Activated CD4-positive, alpha-beta memory T cell treated with anti-CD3 and anti-CD28 coated beads, Interleukin-2, amount 10 ng/mL, durations not matched to agents 7 days and 5 days (primary cell): ENCODE measurements at regions not wholly inside any gene's neighbourhood (a gene's known extent, or its start where the extent isn't known, plus 50 kb on each side); places are given as distances from the start of the nearest gene placed in this dataset.

ENCODE experiments used
- CTCF ChIA-PET: fragments of 350-600 bp; sonication (Branson Sonifier 250); formaldehyde crosslinking; loops from one replicate; lab custom pipeline; 2021; ENCODE audit warnings: antibody characterized with exemption, inconsistent platforms; lab: Charles Lee
- POLR2A ChIA-PET: fragments of 350-600 bp; sonication (Branson Sonifier 250); formaldehyde crosslinking; loops from one replicate; lab custom pipeline; 2021; ENCODE audit warnings: antibody characterized with exemption; lab: Charles Lee
- DNase-seq: peaks from one replicate; pipeline ENCODE4 v3.0.0-alpha.2; 2020
- H3K27ac Mint-ChIP-seq: one replicate; pipeline ENCODE4 v1.8.0; 2021; ENCODE audit warnings: mild to moderate bottlenecking, mixed read lengths
- H3K27me3 Mint-ChIP-seq: one replicate; pipeline ENCODE4 v1.8.0; 2021; ENCODE audit warnings: mixed read lengths
- H3K36me3 Mint-ChIP-seq: one replicate; pipeline ENCODE4 v1.8.0; 2021; ENCODE audit warnings: low read depth, mixed read lengths
- H3K4me1 Mint-ChIP-seq: one replicate; pipeline ENCODE4 v1.8.0; 2021; ENCODE audit warnings: mixed read lengths
- H3K4me3 Mint-ChIP-seq: one replicate; pipeline ENCODE4 v1.8.0; 2021; ENCODE audit warnings: mild to moderate bottlenecking, mixed read lengths
- H3K9me3 Mint-ChIP-seq: one replicate; pipeline ENCODE4 v1.8.0; 2021; ENCODE audit warnings: mixed read lengths

DNA sequence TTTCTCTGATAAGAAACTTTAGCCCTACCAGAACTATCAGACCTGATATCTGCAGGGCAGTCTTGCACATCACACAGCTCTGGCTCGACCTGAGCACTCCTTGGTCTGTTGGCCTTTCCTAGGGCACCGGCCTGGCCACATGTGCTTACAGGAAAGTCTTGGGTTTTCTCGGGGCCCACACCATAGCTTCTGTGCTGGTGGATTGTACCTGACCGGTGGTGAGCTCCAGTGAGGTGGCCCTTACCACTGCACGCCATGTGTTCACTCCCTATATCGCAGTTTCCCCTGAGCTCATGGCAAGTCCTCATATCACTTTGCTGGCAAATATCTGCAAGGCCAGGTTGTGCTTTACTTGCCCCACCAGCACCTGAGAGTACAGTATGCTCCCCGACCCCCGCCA lies 2637.4 kb downstream of the ARAP2 start:
- no peaks in the 10 kb centered on the region for H3K27me3 Mint-ChIP-seq
- ChIA-PET CTCF (no interaction called here), POLR2A (no interaction called here)
- H3K27ac Mint-ChIP-seq, result no peak overlapping the region
- no peak overlapping the region for H3K4me3 Mint-ChIP-seq
- no peaks in the 10 kb centered on the region for H3K36me3 Mint-ChIP-seq
- H3K9me3 Mint-ChIP-seq, result peaks cover 30% of the 10 kb centered on the region
- no peak for DNase-seq
- H3K4me1 Mint-ChIP-seq, result no peaks in the 10 kb centered on the region

DNA sequence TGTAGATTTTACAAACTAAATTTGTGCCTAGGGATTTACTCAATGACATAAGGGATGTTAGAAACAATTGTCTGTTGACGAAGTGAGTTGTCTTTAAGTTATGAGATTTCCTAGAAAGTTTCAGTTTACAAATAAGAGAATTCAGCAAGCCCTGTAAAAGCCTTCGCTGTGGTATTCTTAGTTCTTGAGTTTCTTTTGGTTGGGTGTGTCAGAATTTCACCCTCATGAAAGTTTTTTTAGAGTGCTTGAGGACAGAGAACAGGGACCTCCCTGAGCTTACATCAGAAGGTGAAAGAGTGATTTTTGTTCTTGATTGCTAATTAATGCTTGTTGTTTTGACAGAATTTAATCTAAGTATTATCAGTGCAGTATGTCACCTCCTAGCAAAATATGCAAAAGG lies 2628.2 kb downstream of the ARAP2 start:
- POLR2A ChIA-PET, result no interaction called here
- no peaks in the 10 kb centered on the region for H3K4me1 Mint-ChIP-seq
- no peak for DNase-seq
- H3K36me3 Mint-ChIP-seq, result no peaks in the 10 kb centered on the region
- CTCF ChIA-PET, result no interaction called here
- H3K27ac Mint-ChIP-seq, result no peak overlapping the region
- peaks cover 4% of the 10 kb centered on the region for H3K9me3 Mint-ChIP-seq
- H3K4me3 Mint-ChIP-seq, result no peak overlapping the region
- H3K27me3 Mint-ChIP-seq, result no peaks in the 10 kb centered on the region

DNA sequence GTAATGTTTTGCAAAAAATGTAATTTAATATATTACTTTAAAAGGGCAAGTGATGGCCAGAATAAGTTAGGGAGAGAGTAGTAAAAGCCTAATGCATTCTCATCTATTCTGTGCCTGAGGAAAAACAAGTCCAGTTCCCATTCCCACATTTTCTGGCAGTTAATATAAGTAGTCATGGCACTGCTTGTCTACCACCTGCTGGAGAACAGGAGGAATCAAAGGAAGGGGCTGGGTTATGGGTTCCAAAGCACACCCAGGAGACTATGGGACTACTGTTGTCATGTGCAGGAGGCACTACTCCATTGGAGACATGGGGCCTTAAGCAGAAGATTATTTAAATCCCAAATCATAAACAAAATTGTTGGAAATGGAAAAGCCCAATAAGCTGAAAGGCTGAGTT lies 2618.6 kb downstream of the ARAP2 start:
- Mint-ChIP-seq H3K27ac (no peak overlapping the region), H3K36me3 (no peaks in the 10 kb centered on the region), H3K27me3 (no peaks in the 10 kb centered on the region), H3K4me1 (no peaks in the 10 kb centered on the region), H3K4me3 (no peak overlapping the region), H3K9me3 (peaks cover 3% of the 10 kb centered on the region)
- no peak for DNase-seq
- POLR2A ChIA-PET, result no interaction called here
- CTCF ChIA-PET, result no interaction called here

DNA sequence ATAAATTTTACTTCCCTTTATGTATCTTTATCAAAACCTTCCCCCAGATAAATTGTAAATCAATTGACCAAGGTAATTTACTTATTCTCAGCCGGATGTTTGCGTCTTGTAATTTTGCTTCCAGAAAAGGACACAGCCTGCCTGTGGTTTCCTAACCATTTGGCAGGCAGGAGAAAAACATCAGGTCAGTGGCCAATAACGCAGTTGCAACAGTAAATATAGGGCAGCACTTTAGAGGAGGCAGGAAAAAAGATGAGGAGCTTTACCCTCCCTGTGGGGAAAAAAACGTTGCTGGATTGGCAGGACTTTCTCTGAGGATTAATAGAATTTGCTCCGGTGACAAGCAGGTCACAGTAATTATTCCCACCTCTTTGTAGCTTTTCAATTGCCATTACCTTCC lies 2618.1 kb downstream of the ARAP2 start:
- no peaks in the 10 kb centered on the region for H3K27me3 Mint-ChIP-seq
- peaks cover 2% of the 10 kb centered on the region for H3K9me3 Mint-ChIP-seq
- no peak overlapping the region for H3K4me3 Mint-ChIP-seq
- no peaks in the 10 kb centered on the region for H3K36me3 Mint-ChIP-seq
- POLR2A ChIA-PET, result no interaction called here
- no peak overlapping the region for H3K27ac Mint-ChIP-seq
- no peaks in the 10 kb centered on the region for H3K4me1 Mint-ChIP-seq
- CTCF ChIA-PET, result no interaction called here
- DNase-seq, result no peak

DNA sequence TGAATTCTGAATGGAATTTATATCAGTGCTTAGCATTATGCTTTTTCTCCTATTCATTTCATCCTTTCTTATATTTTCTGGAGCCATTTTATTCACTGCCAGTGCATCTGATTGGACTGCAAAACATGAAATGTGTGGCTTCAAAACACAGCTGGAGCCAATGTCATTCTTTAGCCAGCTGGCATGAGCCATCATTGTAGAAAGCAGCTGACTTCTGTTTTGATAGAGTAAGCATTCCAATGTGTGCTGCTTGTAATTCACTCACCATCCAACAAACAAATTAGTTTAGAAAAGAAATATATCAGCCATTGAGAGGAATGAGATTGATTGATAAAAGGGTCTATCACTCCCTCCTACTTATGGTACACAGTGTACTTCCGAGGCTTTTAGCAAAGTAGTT lies 2616.0 kb downstream of the ARAP2 start:
- ChIA-PET CTCF (no interaction called here), POLR2A (no interaction called here)
- no peak overlapping the region for H3K27ac Mint-ChIP-seq
- no peak for DNase-seq
- H3K36me3 Mint-ChIP-seq, result no peaks in the 10 kb centered on the region
- no peaks in the 10 kb centered on the region for H3K27me3 Mint-ChIP-seq
- H3K9me3 Mint-ChIP-seq, result peaks cover 2% of the 10 kb centered on the region
- H3K4me1 Mint-ChIP-seq, result no peaks in the 10 kb centered on the region
- H3K4me3 Mint-ChIP-seq, result no peak overlapping the region

DNA sequence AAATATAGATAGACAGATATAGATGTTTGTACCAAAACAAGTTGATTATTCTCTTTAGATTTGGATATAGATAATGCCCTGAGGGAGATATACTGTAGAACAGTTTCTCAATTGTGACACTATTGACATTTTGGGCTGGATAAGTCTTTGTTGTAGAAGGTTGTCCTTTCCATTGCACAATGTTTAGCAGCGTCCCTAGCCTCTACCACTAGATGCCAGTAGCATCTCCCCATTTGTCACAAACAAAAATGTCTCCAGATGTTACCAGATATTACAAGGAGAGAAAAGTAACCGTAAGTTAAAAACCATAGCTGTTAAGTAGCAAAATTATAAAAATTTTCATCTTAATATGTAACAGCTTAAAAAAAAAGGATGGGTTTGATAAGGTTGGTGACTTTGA lies 2595.3 kb downstream of the ARAP2 start:
- H3K27me3 Mint-ChIP-seq, result no peaks in the 10 kb centered on the region
- H3K36me3 Mint-ChIP-seq, result no peaks in the 10 kb centered on the region
- DNase-seq, result no peak
- peaks cover 9% of the 10 kb centered on the region for H3K9me3 Mint-ChIP-seq
- ChIA-PET CTCF (no interaction called here), POLR2A (no interaction called here)
- no peak overlapping the region for H3K4me3 Mint-ChIP-seq
- H3K27ac Mint-ChIP-seq, result no peak overlapping the region
- no peaks in the 10 kb centered on the region for H3K4me1 Mint-ChIP-seq

DNA sequence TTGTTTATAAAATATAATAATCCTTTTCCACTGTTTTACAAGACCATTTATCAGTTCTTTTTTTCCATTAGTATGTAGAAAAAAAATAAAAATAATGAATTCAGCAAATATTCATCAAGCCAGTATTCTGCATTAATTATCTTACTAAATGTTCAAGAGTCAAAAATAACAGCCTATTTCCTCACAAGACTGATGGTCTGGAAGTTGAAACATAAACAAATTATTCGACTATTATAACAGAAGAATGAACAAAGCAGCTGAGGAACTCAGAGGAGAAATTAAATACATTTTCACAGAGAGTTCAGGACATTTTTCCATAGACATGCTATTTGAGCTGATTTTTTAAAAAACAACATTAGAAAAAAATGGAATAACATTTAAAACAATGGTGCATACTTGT lies 2594.8 kb downstream of the ARAP2 start:
- DNase-seq, result no peak
- no peak overlapping the region for H3K4me3 Mint-ChIP-seq
- H3K4me1 Mint-ChIP-seq, result no peaks in the 10 kb centered on the region
- ChIA-PET POLR2A (no interaction called here), CTCF (interaction anchor here (0.8 kb wide), 1 partner anchor 43 kb away, joined by 3 read pairs; no protein-coding TSS in a partner anchor)
- no peaks in the 10 kb centered on the region for H3K27me3 Mint-ChIP-seq
- H3K9me3 Mint-ChIP-seq, result peaks cover 9% of the 10 kb centered on the region
- no peak overlapping the region for H3K27ac Mint-ChIP-seq
- H3K36me3 Mint-ChIP-seq, result no peaks in the 10 kb centered on the region

DNA sequence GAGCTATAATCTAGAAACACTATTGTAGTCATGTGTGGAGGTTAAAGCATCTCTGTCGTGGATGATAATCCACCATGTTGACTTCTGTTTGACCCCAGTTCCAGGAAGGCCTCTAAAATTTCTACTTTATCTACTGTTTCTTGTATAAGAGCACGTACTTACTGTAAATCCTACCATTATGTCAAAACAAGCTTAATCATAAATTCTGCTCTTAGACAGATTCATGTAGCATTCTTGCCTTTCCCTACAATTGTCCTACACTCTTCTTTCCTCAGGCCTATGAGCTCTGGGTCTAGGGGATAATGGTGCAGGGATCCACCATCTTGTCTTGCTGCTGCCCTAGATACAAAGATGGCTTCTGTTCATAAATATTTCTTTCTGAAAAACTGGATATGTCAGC lies 2594.3 kb downstream of the ARAP2 start:
- Mint-ChIP-seq H3K27me3 (no peaks in the 10 kb centered on the region), H3K27ac (no peak overlapping the region), H3K9me3 (peaks cover 9% of the 10 kb centered on the region), H3K4me1 (no peaks in the 10 kb centered on the region), H3K4me3 (no peak overlapping the region), H3K36me3 (no peaks in the 10 kb centered on the region)
- DNase-seq, result no peak
- POLR2A ChIA-PET, result no interaction called here
- CTCF ChIA-PET, result interaction anchor here (0.8 kb wide), 1 partner anchor 42 kb away, joined by 3 read pairs; no protein-coding TSS in a partner anchor

DNA sequence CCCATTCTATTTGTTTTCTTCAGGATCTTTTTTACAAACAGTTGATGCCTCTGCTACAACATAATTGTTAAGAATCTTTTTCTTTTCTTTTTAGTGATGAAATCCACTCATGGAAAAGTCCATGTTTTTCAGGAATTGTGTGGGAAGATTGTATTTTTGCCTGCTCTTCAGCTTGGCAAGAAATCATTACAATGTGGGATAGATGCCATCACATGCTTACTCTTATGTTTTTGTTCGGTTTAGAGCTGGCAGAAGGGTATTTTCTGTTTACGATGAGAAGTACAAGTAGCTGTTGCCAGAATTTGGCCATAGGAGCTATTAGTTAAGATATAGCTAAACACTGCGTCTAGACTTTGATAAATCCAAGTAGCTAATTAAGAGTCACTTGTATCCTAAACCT lies 2585.3 kb downstream of the ARAP2 start:
- ChIA-PET POLR2A (no interaction called here), CTCF (no interaction called here)

DNA sequence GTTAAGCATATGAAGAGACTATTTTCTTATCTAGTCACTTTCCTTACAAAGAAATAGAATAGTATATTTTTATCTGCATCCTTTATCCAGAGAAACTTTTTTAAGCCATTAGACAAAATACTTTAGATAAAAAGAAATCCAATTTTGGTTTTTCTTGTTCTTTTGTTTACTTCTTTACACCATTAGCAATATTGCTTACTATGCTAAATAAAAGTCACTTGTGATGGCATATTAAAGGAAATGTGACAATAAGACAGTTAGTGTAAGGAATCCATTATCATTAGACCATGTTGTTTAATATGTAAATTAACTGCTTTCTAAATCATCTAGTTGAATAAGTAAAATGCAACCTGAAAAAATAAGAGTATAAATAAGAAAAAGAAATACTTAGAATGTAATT lies 2582.7 kb downstream of the ARAP2 start:
- Mint-ChIP-seq H3K9me3 (peaks cover 26% of the 10 kb centered on the region), H3K4me3 (no peak overlapping the region), H3K36me3 (no peaks in the 10 kb centered on the region), H3K27ac (no peak overlapping the region), H3K4me1 (no peaks in the 10 kb centered on the region), H3K27me3 (no peaks in the 10 kb centered on the region)
- ChIA-PET CTCF (no interaction called here), POLR2A (no interaction called here)
- no peak for DNase-seq

More for the DNA sequence above, 2585.3 kb downstream of the ARAP2 start:
- H3K9me3 Mint-ChIP-seq, result peaks cover 19% of the 10 kb centered on the region
- H3K27me3 Mint-ChIP-seq, result no peaks in the 10 kb centered on the region
- no peaks in the 10 kb centered on the region for H3K4me1 Mint-ChIP-seq
- H3K4me3 Mint-ChIP-seq, result no peak overlapping the region
- no peak overlapping the region for H3K27ac Mint-ChIP-seq
- DNase-seq, result no peak
- no peaks in the 10 kb centered on the region for H3K36me3 Mint-ChIP-seq

DNA sequence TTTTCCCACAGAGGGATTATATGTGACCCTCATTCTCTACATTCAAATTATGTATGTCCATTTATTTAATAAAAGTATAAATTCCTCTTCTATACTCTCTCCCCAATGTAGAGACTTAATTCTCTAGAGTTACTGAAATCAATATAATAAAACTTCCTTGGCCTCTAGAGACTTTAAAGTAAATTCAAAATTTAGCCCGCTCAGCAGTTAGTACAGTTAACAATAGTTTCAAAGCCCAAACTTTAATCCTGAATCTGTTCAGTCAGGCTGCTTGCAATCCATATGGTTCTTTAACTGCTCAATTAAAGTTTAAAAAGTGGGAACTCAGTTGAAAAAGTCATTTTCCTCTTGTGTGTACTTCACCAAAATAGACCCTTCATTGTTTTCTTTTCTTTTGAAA lies 2558.4 kb downstream of the ARAP2 start:
- ChIA-PET POLR2A (no interaction called here), CTCF (no interaction called here)
- no peaks in the 10 kb centered on the region for H3K27me3 Mint-ChIP-seq
- no peak overlapping the region for H3K27ac Mint-ChIP-seq
- H3K4me3 Mint-ChIP-seq, result no peak overlapping the region
- no peaks in the 10 kb centered on the region for H3K36me3 Mint-ChIP-seq
- H3K9me3 Mint-ChIP-seq, result peaks cover 5% of the 10 kb centered on the region
- DNase-seq, result no peak
- H3K4me1 Mint-ChIP-seq, result no peaks in the 10 kb centered on the region

DNA sequence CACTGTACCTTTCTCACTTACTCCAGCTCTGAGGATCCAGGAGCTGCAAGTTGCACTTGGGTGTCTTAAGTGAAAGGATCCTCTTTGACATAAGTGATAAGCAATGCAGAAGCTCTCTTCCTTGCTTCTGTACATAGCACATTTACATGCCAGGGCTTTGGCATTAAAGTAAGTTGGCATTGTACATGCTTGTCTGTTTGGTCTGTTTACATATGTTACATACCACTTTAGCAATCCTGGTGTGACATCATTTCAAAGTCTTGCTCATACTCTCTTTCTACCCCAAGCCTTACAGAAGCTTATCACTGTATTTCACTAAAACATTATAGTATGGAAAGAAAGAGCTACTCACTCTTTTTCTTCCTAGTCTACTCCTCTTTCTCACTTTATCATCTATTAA lies 2548.3 kb downstream of the ARAP2 start:
- DNase-seq, result no peak
- Mint-ChIP-seq H3K36me3 (no peaks in the 10 kb centered on the region), H3K4me3 (no peak overlapping the region), H3K9me3 (peaks cover 6% of the 10 kb centered on the region), H3K27me3 (no peaks in the 10 kb centered on the region), H3K27ac (no peak overlapping the region), H3K4me1 (no peaks in the 10 kb centered on the region)
- CTCF ChIA-PET, result no interaction called here
- POLR2A ChIA-PET, result no interaction called here

DNA sequence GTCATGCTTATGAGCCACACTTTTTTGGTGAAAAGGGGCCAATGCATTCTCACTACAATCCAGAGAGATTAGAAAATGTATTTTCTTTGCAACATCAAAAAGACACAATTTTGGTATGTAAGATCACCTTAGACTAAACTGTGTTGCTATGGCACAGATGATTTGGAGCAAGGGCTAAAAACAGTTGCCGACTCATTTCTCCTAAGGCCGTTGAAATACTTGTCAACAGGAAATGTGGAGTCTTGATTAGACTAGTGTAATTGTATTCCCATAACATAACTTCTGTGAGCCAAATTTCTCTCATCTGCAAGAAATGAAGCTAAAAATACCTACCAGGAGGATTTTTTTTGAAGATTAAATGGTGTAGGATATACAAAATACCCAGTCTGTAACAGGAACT lies 2547.7 kb downstream of the ARAP2 start:
- no peak overlapping the region for H3K4me3 Mint-ChIP-seq
- CTCF ChIA-PET, result no interaction called here
- H3K9me3 Mint-ChIP-seq, result peaks cover 6% of the 10 kb centered on the region
- no peaks in the 10 kb centered on the region for H3K4me1 Mint-ChIP-seq
- H3K27me3 Mint-ChIP-seq, result no peaks in the 10 kb centered on the region
- no peaks in the 10 kb centered on the region for H3K36me3 Mint-ChIP-seq
- POLR2A ChIA-PET, result no interaction called here
- no peak overlapping the region for H3K27ac Mint-ChIP-seq
- no peak for DNase-seq

DNA sequence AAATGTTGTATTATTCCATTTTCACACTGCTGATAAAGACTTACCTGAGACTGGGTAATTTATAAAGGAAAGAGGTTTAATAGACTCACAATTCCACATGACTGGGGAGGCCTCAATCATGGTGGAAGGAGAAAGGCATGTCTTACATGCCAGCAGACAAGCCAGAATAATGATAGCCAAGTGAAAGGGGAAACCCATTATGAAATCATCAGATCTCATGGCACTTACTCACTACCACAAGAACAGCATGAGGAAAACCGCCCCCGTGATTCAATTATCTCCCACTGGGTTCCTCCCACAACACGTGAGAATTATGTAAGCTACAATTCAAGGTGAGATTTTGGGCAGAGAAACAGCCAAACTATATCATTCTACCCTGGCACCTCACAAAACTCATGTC lies 2535.1 kb downstream of the ARAP2 start:
- Mint-ChIP-seq H3K27ac (no peak overlapping the region), H3K4me3 (no peak overlapping the region), H3K36me3 (no peaks in the 10 kb centered on the region), H3K27me3 (no peaks in the 10 kb centered on the region), H3K9me3 (peaks cover 29% of the 10 kb centered on the region), H3K4me1 (no peaks in the 10 kb centered on the region)
- POLR2A ChIA-PET, result no interaction called here
- CTCF ChIA-PET, result no interaction called here
- DNase-seq, result no peak

DNA sequence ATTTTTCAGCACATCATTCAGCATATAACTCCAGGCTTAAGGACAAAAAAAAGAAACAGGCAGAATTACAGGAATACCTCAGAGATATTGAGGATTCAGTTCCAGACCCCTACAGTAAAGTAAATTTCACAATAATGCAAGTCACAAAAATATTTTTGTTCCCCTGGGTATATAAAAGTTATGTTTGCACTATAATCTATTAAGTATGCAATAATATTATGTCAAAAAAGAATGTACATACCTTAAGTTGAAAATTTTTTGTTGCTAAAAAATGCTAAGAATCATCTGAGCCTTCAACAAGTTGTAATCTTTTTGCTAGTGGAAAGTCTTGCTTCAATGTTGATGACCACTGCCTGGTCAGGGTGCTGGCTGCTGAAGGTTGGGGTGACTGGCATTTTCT lies 2532.5 kb downstream of the ARAP2 start:
- Mint-ChIP-seq H3K27me3 (no peaks in the 10 kb centered on the region), H3K4me1 (no peaks in the 10 kb centered on the region), H3K9me3 (peaks cover 26% of the 10 kb centered on the region), H3K27ac (no peak overlapping the region), H3K36me3 (no peaks in the 10 kb centered on the region), H3K4me3 (no peak overlapping the region)
- ChIA-PET CTCF (no interaction called here), POLR2A (no interaction called here)
- DNase-seq, result no peak
